Activated CD8-positive, alpha-beta memory T cell treated with anti-CD3 and anti-CD28 coated beads for 36 hours (primary cell): ENCODE measurements at regions not wholly inside any gene's neighbourhood (a gene's known extent, or its start where the extent isn't known, plus 50 kb on each side); places are given as distances from the start of the nearest gene placed in this dataset.

Source experiments
- CTCF ChIA-PET: fragments of 350-600 bp; sonication (Branson Sonifier 250); formaldehyde crosslinking; loops from one replicate; lab custom pipeline; 2021; ENCODE audit warnings: antibody characterized with exemption; lab: Charles Lee
- POLR2A ChIA-PET: fragments of 350-600 bp; sonication (Branson Sonifier 250); formaldehyde crosslinking; loops from one replicate; lab custom pipeline; 2021; ENCODE audit warnings: antibody characterized with exemption; lab: Charles Lee

DNA sequence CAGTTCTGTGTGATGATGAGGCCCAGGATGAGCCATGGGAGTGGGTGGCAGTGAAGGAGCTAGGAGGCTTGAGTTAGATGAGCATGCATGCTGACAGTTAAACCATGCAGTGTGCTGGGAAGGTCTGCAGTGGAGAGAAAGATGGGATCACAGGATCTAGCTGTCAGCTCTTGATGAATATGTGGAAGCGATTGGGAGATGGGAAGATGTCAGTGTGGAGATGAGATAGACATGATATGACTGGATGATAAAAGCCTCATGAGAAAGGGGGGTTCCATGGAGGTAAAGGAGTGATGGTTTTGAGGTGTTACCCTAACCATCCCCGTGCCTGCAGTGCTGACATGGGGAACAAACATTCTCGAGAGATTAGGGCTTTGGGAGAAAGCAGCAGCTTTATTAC lies 165.0 kb upstream of the CTBP2 start:
- POLR2A ChIA-PET = no interaction called here
- CTCF ChIA-PET = interaction anchor here (1.0 kb wide), 1 partner anchor 10 kb away, joined by 3 read pairs; no protein-coding TSS in a partner anchor

DNA sequence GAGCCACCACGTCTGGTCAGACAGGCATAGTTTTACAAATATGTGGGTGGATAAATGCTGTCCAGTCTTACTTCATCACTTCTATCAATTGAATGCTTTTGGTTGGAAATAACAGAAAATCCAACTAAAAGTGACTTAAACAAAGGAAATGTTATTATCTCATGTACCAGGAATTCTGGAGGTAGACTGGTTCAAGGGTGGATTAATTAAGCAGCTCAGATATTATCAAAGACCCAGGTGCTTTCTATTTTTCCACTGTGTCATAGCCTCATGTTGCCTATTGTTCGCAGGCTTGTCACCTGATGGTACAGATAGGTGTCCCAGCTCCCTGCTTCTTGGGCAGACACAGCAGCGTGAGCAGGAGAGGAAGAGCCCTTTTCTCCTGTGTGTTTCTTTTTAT lies 156.1 kb upstream of the CTBP2 start:
- ChIA-PET CTCF (no interaction called here), POLR2A (no interaction called here)

DNA sequence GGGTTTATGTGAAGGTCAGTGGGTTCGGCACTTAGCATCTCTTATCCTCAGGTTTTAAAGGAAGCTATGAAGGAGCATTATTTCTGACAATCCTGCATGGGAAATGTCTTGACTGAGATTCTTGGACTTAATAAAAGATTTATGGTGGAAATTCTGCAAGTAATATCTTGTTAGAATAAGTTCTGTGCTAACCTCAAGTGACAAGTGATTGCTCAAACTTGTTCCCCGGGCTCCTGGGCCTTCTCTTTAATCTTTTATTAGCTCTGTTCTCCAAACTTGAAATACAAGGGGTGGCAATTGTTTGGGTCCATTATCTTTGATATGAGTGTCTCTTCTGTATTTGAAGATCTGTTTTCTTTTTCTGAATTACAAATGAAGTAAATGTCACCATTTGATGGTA lies 140.6 kb upstream of the CTBP2 start:
- CTCF ChIA-PET = no interaction called here
- POLR2A ChIA-PET = no interaction called here

DNA sequence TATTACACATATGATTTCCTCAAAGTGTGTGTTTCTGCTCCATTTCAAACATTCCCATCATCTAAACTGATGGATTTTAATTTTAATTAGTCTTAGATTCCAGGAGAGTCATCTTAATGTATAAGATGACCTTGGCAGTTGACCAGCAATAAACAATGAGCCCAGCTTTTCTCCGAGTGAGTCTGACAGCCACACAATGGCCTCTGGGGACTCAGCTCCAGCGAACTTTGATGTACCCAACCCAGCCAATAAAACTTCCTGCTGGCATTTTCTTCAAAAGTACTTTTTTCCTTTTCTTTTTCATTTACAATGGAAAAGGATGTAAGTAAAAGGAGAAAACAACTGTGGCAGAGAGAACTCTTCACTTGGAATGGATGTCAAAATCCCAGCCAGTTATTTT lies 139.1 kb upstream of the CTBP2 start:
- ChIA-PET POLR2A (no interaction called here), CTCF (no interaction called here)

DNA sequence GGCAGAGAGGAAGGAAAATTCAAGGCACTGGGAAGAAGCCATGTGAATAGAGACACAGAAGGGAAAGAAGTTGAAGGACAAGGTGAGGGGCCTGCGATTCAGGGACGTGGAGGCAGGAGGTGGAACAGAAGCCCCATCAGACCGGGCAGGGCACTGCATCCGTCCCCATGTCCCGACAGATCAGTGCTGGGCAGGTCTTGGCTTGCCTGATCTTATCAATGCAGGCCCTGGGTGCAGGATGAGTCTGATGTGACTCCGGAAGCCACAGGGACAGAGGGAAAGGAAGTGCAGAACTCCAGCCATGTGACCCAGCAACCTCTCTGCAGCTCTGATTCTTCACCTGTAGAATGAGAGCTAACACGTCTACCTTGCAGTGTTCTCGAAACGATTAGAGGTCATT lies 136.2 kb upstream of the CTBP2 start:
- CTCF ChIA-PET = no interaction called here

DNA sequence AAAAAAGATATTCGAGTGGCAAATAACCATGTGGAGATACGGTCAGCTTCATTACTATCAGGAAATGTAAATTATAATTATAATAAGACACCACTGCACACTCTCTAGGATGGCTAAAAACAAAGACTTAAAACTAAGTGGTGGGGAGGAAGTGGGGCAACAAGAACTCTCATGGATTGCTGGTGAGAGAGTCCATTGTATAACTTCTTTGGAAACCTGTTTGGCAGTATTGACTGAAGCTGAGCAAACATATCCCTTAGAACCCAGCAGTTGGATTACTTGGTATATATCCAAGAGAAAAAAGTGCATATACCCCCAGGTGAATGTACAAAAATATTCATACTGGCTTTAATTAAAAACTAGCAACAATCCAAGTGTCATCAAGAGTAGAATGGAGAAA lies 133.7 kb upstream of the CTBP2 start:
- ChIA-PET CTCF (no interaction called here), POLR2A (no interaction called here)

More for the DNA sequence above, 136.2 kb upstream of the CTBP2 start:
- POLR2A ChIA-PET = no interaction called here

DNA sequence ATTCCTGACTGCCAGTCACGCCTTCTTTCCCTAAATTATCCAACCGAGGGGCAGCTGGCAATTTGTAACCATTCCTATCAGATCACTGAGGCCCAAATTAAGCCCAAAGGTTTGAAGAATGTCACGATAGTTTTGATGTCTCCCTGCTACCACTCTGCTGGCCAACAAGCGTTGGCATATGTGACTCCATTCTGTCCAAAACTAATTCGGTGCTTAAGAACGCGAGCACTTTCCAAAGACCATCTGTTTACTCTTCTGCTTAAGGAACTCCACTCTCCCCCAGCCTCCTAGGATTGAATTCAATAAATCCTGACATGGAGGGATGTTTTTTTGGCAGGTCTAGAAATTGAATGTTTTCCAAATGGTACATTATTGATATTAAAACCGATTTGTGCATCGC lies 131.5 kb upstream of the CTBP2 start:
- ChIA-PET CTCF (no interaction called here), POLR2A (no interaction called here)

DNA sequence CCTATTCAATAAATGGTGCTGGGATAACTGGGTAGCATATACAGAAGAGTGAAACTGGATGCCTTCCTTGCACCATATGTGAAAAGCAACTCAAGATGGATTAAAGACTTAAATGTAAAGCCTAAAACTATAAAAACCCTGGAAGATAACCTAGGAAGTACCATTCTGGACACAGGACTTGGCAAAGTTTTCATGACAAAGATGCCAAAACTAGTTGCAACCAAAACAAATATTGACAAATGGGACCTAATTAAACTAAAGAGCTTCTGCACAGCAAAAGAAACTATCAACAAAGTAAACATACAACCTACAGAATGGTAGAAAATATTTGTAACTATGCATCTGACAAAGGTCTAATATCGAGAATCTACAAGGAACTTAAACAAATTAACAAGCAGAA lies 129.1 kb upstream of the CTBP2 start:
- ChIA-PET POLR2A (no interaction called here), CTCF (no interaction called here)

DNA sequence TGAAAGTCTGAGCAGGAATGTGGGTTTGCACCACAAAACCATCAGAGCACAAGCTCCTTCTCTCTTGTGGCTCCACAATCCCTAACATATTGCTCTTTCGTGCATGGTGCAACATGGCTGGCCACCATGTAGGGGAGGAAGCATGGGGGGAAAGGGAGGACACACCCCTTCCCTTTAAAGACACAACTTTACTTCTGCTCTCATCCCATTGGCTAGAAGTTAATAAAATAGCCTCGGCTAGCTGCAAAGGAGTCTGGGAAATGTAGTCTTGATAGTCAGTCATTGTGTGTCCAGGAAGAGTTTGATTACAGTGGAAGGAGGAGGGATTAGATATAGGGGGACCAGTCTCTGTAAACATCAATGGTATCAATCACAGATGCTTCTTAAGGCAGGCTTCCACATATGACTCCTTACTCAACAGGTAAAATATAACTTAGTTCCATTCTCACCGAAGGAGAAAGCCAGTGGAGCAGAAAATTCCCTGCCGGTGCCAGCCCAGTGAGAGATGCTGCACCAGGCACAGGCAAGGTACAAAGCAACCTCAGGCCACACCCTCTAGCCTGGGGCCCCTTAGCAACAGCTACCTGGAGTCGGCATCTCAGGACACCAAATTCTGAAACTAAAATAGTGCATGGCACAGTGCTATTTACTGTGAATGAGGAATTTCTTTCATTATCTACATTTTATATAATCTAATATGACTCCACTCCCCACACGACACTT lies 124.7 kb upstream of the CTBP2 start:
- CTCF ChIA-PET = no interaction called here
- POLR2A ChIA-PET = no interaction called here

DNA sequence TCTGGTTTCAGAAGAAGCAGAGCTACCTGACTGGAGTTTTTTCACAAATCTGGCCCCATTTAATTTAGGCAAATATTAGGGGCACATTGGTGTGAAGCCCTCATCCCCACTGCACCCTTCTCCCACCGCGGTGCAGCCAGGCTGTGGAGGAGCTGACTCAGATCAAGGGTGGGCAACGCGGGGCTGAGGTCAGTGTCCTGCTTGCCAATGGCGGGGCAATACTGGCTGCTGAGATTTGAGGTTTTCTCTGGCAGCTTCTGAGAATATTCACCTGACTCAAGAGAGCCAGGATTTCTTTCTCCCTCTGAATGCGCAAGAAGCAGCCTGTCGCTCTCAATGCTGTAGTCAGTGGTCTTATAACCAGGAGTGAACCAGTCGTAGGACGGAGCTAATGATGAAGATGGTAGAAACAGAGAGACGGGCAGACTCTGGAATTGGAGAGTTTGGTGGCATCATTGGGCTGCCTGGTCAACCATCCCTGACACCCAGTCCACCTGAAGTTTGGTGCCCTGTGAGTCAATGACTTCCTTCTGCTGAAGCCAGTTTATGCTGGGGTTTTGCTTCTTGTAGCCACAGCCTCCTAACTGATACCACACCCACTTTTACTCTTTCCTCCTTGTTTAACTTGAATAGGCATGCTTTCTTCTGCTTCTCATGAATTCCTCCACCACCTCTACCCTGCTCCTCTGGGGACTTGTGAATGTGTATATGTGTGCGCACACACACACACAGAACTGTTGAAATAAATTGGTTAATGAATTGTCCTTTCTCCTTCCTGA lies 123.7 kb upstream of the CTBP2 start:
- ChIA-PET POLR2A (no interaction called here), CTCF (no interaction called here)

DNA sequence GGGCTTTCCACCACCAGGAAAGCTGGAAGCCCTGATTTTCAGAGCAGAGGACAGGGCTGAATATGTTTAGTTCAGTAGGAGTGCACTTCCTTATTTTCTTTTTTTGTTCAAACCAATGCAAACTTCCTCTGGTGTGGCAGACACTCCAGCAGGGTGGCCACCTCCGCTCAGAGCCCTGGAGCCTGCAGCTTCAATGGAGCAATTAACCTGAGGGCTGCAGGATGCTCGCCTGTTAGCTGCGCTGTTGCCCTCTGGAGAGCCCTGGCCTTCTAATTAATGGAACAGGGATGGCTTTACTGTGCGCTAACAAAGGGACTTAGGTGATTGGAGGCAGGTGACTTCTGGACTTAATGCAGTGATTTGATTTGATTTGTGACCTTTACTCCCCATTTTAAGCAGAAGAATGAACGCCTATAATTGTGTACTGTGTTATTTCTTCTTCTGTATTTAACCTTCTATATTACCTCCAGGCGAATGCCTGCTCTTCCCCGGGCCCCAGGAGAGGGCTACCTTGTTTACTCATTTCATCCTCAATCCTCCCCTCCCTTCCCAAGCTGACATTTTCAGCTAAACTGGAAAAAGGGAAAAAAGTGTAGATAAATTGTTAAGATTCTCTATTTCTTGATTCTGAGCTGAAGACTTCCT lies 123.0 kb upstream of the CTBP2 start:
- CTCF ChIA-PET = no interaction called here
- POLR2A ChIA-PET = no interaction called here

DNA sequence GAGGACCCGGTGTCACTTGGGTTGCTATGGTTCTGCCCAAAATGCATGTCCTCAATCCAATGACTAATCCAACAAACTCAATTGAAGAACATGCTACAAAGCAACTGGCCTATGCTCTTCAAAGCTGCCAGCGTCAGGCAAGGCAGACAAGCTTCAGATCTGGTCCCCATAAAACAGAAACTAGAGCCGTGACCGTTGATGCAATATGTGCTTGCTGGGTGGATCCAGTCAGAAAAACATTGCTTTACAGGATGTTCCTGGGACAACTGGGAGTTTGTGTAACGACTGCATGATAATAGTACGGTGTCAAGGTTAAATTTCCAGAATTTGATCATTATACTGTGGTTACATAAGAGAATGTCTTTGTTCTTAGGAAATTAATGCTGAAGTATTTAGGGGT lies 120.7 kb upstream of the CTBP2 start:
- ChIA-PET POLR2A (no interaction called here), CTCF (no interaction called here)

DNA sequence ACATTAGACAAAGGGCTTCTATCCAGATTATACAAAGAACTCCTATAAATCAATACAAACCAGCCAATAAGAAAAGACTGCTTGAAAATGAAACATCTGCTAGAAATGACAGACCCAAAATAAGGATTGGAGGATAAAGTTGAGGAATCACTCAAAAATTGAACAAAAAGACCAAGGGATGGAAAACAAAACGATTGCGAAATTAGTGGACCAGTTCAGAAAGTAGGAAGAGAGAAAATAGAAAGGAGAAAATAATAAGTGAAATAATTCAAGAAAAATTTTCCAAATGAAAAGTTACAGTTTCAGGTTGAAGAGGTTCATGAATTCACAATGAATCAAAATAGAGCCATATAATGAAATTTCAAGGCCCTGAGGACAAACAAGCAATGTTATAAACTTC lies 115.8 kb upstream of the CTBP2 start:
- ChIA-PET POLR2A (no interaction called here), CTCF (no interaction called here)

DNA sequence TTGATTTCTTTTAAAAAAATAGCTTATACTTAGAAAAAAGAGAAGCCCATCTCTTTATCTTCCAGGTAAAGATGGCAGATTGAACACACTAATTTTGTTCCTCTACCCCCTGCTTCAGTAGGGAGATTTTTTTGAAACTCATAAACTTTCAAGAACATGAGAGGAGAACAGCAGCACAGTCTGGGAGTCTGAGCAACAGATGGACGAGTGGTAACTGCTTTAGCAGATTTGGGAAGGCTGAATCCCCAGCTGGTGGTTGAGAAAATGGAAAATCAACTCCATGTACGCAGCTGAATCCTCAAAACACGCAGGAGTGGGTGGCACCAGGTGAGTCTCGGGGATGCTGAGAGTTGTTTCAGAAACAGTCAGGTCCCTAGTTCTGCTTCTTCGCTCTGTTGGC lies 114.6 kb upstream of the CTBP2 start:
- ChIA-PET CTCF (interaction anchor here (0.7 kb wide), 1 partner anchor 149 kb away, joined by 4 read pairs; no protein-coding TSS in a partner anchor), POLR2A (no interaction called here)

DNA sequence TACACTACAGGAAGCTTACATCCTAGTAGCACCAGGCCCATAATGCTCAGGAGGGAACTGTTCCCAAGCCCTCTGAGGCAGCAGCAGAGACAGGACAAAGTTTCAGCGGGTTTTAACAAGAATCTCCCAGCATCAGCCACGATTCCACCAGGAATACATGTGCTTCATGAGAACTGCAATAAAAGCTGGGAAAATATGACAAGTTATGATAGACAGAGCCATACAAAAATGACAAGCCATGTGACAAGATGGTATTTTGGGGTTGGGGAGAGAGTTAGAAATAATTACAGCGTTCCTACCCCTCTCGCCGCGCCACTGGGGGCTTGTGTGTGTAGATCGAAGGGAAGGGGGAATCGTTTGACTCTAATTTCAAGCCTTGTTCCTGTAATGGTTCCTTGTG lies 112.7 kb upstream of the CTBP2 start:
- ChIA-PET CTCF (interaction anchor here (0.7 kb wide), 1 partner anchor 1053 kb away, joined by 3 read pairs; no protein-coding TSS in a partner anchor), POLR2A (no interaction called here)

DNA sequence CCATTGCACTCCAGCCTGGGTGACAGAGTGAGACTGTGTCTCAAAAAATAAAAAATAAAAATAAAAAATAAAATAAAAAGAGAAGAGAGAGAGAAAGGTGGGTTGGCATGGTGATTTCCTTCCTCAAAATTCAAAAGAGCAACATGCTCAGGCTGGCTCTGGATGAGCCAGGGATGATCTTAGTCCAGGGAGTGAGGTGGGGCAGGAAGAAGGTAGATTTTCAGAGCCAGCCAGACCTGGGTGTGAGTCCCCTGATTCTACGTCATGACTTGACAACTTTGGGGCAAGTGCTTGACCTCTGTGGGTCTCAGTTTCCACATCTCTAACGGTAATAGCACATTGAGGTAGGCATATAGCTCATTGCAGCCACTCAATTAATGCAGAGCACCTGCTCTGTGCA lies 109.4 kb upstream of the CTBP2 start:
- ChIA-PET CTCF (no interaction called here), POLR2A (no interaction called here)

DNA sequence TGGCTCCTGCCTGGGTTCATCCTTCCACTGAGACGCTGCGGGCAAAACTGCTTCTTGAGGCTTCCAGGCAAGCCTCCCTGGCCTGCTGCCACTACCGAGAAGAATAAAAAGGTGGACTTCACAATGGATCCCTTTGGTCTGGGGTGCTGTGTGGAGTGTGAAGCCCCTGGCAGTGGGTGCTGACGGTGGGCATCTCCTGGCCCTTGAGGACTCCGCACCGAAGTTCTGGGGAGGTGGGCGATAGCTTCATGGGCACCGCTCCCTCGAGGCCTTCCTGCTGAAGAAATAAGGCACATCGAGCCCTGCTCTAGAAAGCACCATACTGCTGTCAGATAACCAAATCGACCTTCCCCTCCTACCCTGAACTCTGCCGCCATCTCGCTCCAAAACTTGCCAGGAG lies 106.6 kb upstream of the CTBP2 start:
- CTCF ChIA-PET = no interaction called here
- POLR2A ChIA-PET = no interaction called here

DNA sequence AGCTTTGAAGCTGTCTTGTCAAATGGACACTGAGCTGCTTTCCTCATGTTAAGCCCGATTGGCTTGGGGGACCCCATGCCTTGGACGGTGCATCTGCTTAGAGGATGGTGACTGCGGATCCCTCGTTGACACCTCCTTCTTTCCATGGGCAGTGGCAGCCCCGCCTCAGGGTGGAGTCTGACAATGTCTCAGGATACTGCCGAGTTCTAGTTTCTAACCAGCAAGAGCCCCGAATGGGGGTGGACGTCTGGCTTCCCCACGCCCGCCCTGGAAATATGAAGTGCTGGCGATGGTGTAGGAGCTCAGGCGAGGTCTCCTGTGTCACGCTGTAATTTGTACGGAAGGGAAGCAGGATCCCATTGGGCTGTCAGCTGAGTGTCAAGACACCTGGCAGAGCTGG lies 106.2 kb upstream of the CTBP2 start:
- ChIA-PET CTCF (no interaction called here), POLR2A (no interaction called here)

DNA sequence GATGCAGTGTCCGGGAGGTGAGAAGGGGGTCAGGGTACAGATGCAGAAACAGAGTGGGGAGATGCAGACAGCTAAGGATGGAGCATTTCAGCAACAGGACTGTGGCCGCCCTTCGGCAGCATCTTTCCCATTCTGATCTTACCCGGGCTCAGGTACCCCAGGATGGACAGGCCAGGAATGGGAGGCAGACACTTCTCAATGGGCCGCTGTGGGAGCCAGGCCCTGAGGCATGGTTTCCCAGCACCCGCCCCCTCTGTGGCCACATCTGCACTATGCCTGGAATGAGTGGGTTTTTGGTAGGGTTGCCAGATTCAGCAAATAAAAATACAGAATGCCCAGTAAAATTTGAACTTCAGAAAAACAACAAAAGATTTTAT lies 105.2 kb upstream of the CTBP2 start:
- POLR2A ChIA-PET = no interaction called here
- CTCF ChIA-PET = no interaction called here

DNA sequence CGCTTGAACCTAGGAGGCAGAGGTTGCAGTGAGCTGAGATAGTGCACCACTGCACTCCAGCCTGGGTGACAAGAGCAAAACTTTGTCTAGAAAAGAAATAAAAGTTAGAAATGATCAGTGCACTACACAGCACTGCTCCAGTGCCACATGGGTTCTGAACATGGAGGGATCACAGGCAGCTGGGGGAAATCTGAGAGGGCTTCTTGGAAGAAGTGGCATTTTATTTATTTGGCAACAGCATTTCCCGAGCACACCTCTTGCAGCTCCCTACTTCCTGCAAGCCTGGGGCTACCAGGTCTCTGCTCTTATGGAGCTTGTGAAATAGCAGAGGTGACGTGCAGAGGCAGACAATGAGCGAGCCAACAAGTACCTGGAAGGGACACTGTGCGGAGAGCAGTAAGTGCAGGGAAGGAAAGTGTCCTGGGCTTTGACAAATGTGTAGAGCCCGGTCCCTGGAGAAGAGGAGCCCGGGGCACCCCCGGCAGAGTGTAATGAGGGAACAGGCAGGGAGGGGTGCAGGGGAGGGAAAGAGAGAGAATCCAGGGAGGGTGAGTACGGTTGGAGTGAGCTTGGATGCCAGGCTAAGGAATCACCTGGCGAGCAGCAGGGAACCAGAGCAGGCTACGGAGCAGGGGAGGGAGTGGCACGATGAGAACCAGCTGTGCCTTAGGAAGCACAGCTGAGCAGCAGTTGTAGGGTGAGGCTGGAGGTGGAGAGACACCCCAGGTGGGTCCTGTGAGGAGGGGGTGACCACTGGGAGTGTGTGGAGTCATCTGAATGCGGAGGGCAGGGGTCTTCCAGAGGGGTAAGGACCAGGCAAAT lies 104.6 kb upstream of the CTBP2 start:
- ChIA-PET CTCF (no interaction called here), POLR2A (no interaction called here)
